H1 (cell line): ENCODE measurements at regions not wholly inside any gene's neighbourhood (a gene's known extent, or its start where the extent isn't known, plus 50 kb on each side); places are given as distances from the start of the nearest gene placed in this dataset.

Experiments
- CTCF ChIA-PET: fragments of 300-600 bp; sonication (Branson Sonifier 250); formaldehyde crosslinking; loops from one replicate; lab custom pipeline; 2021; ENCODE audit not compliant: partially characterized antibody; lab: Charles Lee
- POLR2A ChIA-PET: fragments of 300-600 bp; sonication (Branson Sonifier 250); formaldehyde crosslinking; loops from one replicate; lab custom pipeline; 2021; ENCODE audit warnings: inconsistent platforms; ENCODE audit not compliant: partially characterized antibody; lab: Charles Lee
- DNase-seq, 2 experiments: peaks; one replicate each; pipeline versions ENCODE4 v3.0.0 to v3.0.0-alpha.2; 2010 to 2022; ENCODE audit warnings: low spot score in 2 of 2, low read depth in 1 of 2, mixed read lengths in 1 of 2
- FAIRE-seq: peaks from 2 replicates; lab custom pipeline; 2011; peaks lifted over from hg19 to GRCh38; lab: Jason Lieb, UNC
- H2AFZ ChIP-seq: 2 replicates; pipeline ENCODE4 v1.8.1; 2012; ENCODE audit warnings: low read length, inconsistent platforms
- H2AK5ac ChIP-seq: 2 replicates; pipeline ENCODE4 v1.6.1; 2013; ENCODE audit warnings: low read depth, low read length
- H2BK120ac ChIP-seq: replicated peaks from 2 replicates; pipeline ENCODE3; 2013; ENCODE audit warnings: low read depth, low read length, inconsistent platforms
- H2BK12ac ChIP-seq: 2 replicates; pipeline ENCODE4 v1.6.1; 2013; ENCODE audit warnings: low read depth, low read length
- H2BK15ac ChIP-seq: 2 replicates; pipeline ENCODE4 v1.6.1; 2013; ENCODE audit warnings: low read length
- H2BK20ac ChIP-seq: 2 replicates; pipeline ENCODE4 v1.6.1; 2013; ENCODE audit warnings: low read length
- H2BK5ac ChIP-seq: 2 replicates; pipeline ENCODE4 v1.6.1; 2013; ENCODE audit warnings: low read depth, low read length
- H3K14ac ChIP-seq: 2 replicates; pipeline ENCODE4 v1.6.1; 2013; ENCODE audit warnings: inconsistent platforms; ENCODE audit not compliant: insufficient read length
- H3K18ac ChIP-seq: 2 replicates; pipeline ENCODE4 v1.6.1; 2013; ENCODE audit warnings: low read length; ENCODE audit errors: extremely low read depth
- H3K23ac ChIP-seq: 2 replicates; pipeline ENCODE4 v1.6.1; 2013; ENCODE audit warnings: inconsistent platforms; ENCODE audit not compliant: insufficient read length
- H3K23me2 ChIP-seq: 2 replicates; pipeline ENCODE4 v1.6.1; 2013; ENCODE audit warnings: low read depth, low read length
- H3K27ac ChIP-seq: 2 replicates; pipeline ENCODE4 v1.6.1; 2011; ENCODE audit warnings: low read depth, low read length, inconsistent platforms
- H3K27me3 ChIP-seq, 4 experiments: replicated peaks in 1 of 4; 1 replicate in 1 of 4; 2 replicates in 3 of 4; pipeline versions ENCODE4 v1.6.1 to v1.8.1; 2011 to 2013; ENCODE audit warnings: low read length in 3 of 4, mild to moderate bottlenecking in 3 of 4, inconsistent platforms in 2 of 4, mixed read lengths in 2 of 4, moderate library complexity in 1 of 4; ENCODE audit not compliant: control insufficient read depth in 3 of 4, insufficient read depth in 3 of 4; ENCODE audit errors: extremely low read depth in 1 of 4
- H3K36me3 ChIP-seq, 4 experiments: 2 replicates each; pipeline versions ENCODE4 v1.6.1 to v1.8.1; 2011 to 2013; ENCODE audit warnings: mild to moderate bottlenecking in 4 of 4, low read length in 3 of 4, moderate library complexity in 2 of 4, control low read depth in 1 of 4, inconsistent platforms in 1 of 4; ENCODE audit not compliant: insufficient read depth in 4 of 4, control insufficient read depth in 2 of 4
- H3K4ac ChIP-seq: replicated peaks from 2 replicates; pipeline ENCODE3; 2013; ENCODE audit warnings: low read length, low read depth, mixed read lengths, inconsistent platforms; ENCODE audit not compliant: insufficient read length
- H3K4me1 ChIP-seq, 4 experiments: replicated peaks in 1 of 4; 1 replicate in 1 of 4; 2 replicates in 3 of 4; pipeline versions ENCODE4 v1.6.1 to v1.8.1; 2011 to 2013; ENCODE audit warnings: low read length in 3 of 4, inconsistent platforms in 2 of 4, mixed read lengths in 1 of 4; ENCODE audit not compliant: insufficient read depth in 4 of 4, control insufficient read depth in 3 of 4
- H3K4me2 ChIP-seq, 2 experiments: 2 replicates each; pipeline versions ENCODE4 v1.6.1 to v1.8.1; 2011 to 2013; ENCODE audit warnings: low read depth in 2 of 2, low read length in 2 of 2, control low read depth in 1 of 2, inconsistent platforms in 1 of 2, mild to moderate bottlenecking in 1 of 2; ENCODE audit not compliant: insufficient read depth in 1 of 2
- H3K4me3 ChIP-seq, 4 experiments: fragments of 200-600, 300-600 bp in 1 of 4; sonication (generic), shearing (Covaris generic), sonication (Bioruptor Twin) in 1 of 4; 2 replicates each; pipeline versions ENCODE4 v1.5.1 to v1.8.1; 2011 to 2016; ENCODE audit warnings: low read length in 4 of 4, low read depth in 3 of 4, control low read depth in 2 of 4, inconsistent platforms in 2 of 4, mild to moderate bottlenecking in 2 of 4, mixed read lengths in 1 of 4, moderate library complexity in 1 of 4; ENCODE audit not compliant: insufficient read depth in 2 of 4; ENCODE audit errors: extremely low read depth in 1 of 4
- H3K56ac ChIP-seq: replicated peaks from 2 replicates; pipeline ENCODE3; 2013; ENCODE audit warnings: low read depth, mild to moderate bottlenecking, mixed read lengths, low read length, inconsistent platforms; ENCODE audit not compliant: insufficient read length
- H3K79me1 ChIP-seq: 2 replicates; pipeline ENCODE4 v1.6.1; 2013; ENCODE audit warnings: low read depth, low read length, control low read depth
- H3K79me2 ChIP-seq, 2 experiments: 2 replicates each; pipeline versions ENCODE4 v1.6.1 to v1.8.1; 2012 to 2013; ENCODE audit warnings: low read length in 2 of 2, mild to moderate bottlenecking in 2 of 2, inconsistent platforms in 1 of 2; ENCODE audit not compliant: insufficient read depth in 2 of 2, control insufficient read depth in 1 of 2
- H3K9ac ChIP-seq, 4 experiments: replicated peaks in 1 of 4; 1 replicate in 1 of 4; 2 replicates in 3 of 4; pipeline versions ENCODE4 v1.6.1 to v1.8.1; 2011 to 2013; ENCODE audit warnings: low read depth in 3 of 4, low read length in 3 of 4, control low read depth in 2 of 4, mild to moderate bottlenecking in 2 of 4, moderate library complexity in 2 of 4, inconsistent platforms in 1 of 4; ENCODE audit errors: extremely low read depth in 1 of 4
- H3K9me3 ChIP-seq, 2 experiments: 2 replicates each; pipeline versions ENCODE4 v1.6.1 to v1.8.1; 2012 to 2013; ENCODE audit warnings: mild to moderate bottlenecking in 2 of 2, moderate library complexity in 2 of 2, control low read depth in 1 of 2, inconsistent platforms in 1 of 2, low read depth in 1 of 2, low read length in 1 of 2, mixed read lengths in 1 of 2; ENCODE audit not compliant: insufficient read depth in 2 of 2
- H4K20me1 ChIP-seq, 2 experiments: replicated peaks in 1 of 2; 2 replicates each; pipeline versions ENCODE3 to v1.8.1; 2011 to 2013; ENCODE audit warnings: inconsistent platforms in 2 of 2, low read length in 2 of 2, mild to moderate bottlenecking in 1 of 2; ENCODE audit not compliant: insufficient read depth in 2 of 2, control insufficient read depth in 1 of 2
- H4K5ac ChIP-seq: 2 replicates; pipeline ENCODE4 v1.6.1; 2013; ENCODE audit warnings: low read length, low read depth, mixed read lengths, inconsistent platforms; ENCODE audit not compliant: insufficient read length
- H4K8ac ChIP-seq: 2 replicates; pipeline ENCODE4 v1.8.0; 2013; ENCODE audit warnings: mild to moderate bottlenecking, moderate library complexity, low read length, inconsistent platforms; ENCODE audit not compliant: insufficient read depth; ENCODE audit errors: extremely low read depth
- H4K91ac ChIP-seq: replicated peaks from 2 replicates; pipeline ENCODE3; 2013; ENCODE audit warnings: low read length, mixed read lengths, inconsistent platforms; ENCODE audit not compliant: insufficient read length
- GABPA ChIP-seq: IDR thresholded peaks from 2 replicates; pipeline ENCODE4 v1.6.1; 2011; ENCODE audit warnings: mild to moderate bottlenecking, low read length, moderate library complexity, borderline replicate concordance; ENCODE audit not compliant: insufficient read depth
- RFX5 ChIP-seq: IDR thresholded peaks from 2 replicates; pipeline ENCODE4 v1.6.1; 2011; ENCODE audit warnings: low read depth, low read length, improper control_type of control experiment, borderline replicate concordance
- SIRT6 ChIP-seq: IDR thresholded peaks from one replicate; pipeline ENCODE4 v1.7.1; 2012; ENCODE audit warnings: low read length, inconsistent platforms
- SUZ12 ChIP-seq: fragments of 200-600 bp; sonication (generic); IDR thresholded peaks from 2 replicates; pipeline ENCODE4 v1.6.1; 2012; ENCODE audit warnings: mild to moderate bottlenecking, inconsistent platforms, low read length, moderate library complexity, mixed read lengths
- WGBS, 2 experiments: shearing (Covaris generic) in 1 of 2; methylation state at CpG; one replicate each; pipeline versions ENCODE4 v1.1.6 to v1.1.7; 2013 to 2015; ENCODE audit warnings: low lambda C conversion rate in 2 of 2, mixed read lengths in 2 of 2, inconsistent platforms in 1 of 2, low coverage in 1 of 2, missing lambda C conversion rate in 1 of 2; ENCODE audit not compliant: insufficient replicate concordance in 2 of 2, insufficient coverage in 1 of 2, insufficient read length in 1 of 2; ENCODE audit errors: extremely low coverage in 1 of 2, missing lambda C conversion rate in 1 of 2; 5-methylcytosine and 5-hydroxymethylcytosine counted together
- TF ChIP-seq, protein P1 (sequence below): IDR thresholded peaks from 2 replicates; pipeline ENCODE4 v1.6.1; 2012; ENCODE audit warnings: low read length, inconsistent platforms

DNA sequence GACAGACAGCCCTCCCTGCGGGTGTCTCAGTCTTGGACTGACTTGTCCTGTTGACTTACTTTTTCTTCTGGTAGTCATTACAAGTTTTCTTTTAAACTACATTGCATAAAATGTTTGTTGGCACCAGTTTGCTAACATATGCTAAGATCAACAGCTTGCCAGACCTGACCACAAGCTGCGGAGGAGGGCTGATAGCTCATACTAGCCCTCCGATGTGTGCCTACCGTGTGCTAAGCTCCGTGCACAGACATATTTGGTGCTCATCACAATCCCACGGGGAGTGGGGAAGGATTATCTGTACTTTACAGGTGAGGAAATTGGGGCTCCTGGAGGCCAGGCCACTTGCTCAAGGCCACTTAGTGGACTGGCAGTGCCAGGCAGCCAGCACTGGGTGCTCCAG is 72.8 kb upstream of the YPEL5 start:
- no peaks in the 10 kb centered on the region for H4K20me1 ChIP-seq
- no peak overlapping the region for H3K14ac ChIP-seq
- H3K4me3 ChIP-seq, result no peak overlapping the region
- no peaks in the 10 kb centered on the region for H3K36me3 ChIP-seq
- FAIRE-seq (no peak), DNase-seq (peak in 1 of 2 experiments; percentile 4)
- 80% methylated on average over 6 of the region's 6 CpGs; no CpG with 5 or more reads in 1 of the 2 experiments for WGBS, 2 experiments
- no peak overlapping the region for H3K9ac ChIP-seq
- no peak overlapping the region for H2BK20ac ChIP-seq
- no peak overlapping the region for H2BK12ac ChIP-seq
- no peak overlapping the region for H2BK120ac ChIP-seq
- H4K5ac ChIP-seq, result no peak overlapping the region
- no peak overlapping the region for H3K4me2 ChIP-seq
- H3K9me3 ChIP-seq, result no peaks in the 10 kb centered on the region
- H3K4me1 ChIP-seq, result peaks cover 0 to 3% (median 0%) of the 10 kb centered on the region in 4 experiments; a peak in 1 of 7 replicates
- H2AK5ac ChIP-seq, result no peak overlapping the region
- H3K4ac ChIP-seq, result no peak overlapping the region
- H3K23me2 ChIP-seq, result no peaks in the 10 kb centered on the region
- H2BK15ac ChIP-seq, result no peak overlapping the region
- H3K56ac ChIP-seq, result no peak overlapping the region
- no peak overlapping the region for H3K23ac ChIP-seq
- H3K27me3 ChIP-seq, result no peaks in the 10 kb centered on the region
- no peak overlapping the region for H2BK5ac ChIP-seq
- H3K27ac ChIP-seq, result no peak overlapping the region
- H4K8ac ChIP-seq, result no peak overlapping the region
- TF ChIP-seq SIRT6 (no peak), SUZ12 (no peak), GABPA (no peak), RFX5 (no peak)
- TF ChIP-seq, protein P1, sequence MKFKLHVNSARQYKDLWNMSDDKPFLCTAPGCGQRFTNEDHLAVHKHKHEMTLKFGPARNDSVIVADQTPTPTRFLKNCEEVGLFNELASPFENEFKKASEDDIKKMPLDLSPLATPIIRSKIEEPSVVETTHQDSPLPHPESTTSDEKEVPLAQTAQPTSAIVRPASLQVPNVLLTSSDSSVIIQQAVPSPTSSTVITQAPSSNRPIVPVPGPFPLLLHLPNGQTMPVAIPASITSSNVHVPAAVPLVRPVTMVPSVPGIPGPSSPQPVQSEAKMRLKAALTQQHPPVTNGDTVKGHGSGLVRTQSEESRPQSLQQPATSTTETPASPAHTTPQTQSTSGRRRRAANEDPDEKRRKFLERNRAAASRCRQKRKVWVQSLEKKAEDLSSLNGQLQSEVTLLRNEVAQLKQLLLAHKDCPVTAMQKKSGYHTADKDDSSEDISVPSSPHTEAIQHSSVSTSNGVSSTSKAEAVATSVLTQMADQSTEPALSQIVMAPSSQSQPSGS, result no peak
- no peaks in the 10 kb centered on the region for H3K79me1 ChIP-seq
- H2AFZ ChIP-seq, result no peak overlapping the region
- no peaks in the 10 kb centered on the region for H3K79me2 ChIP-seq
- ChIA-PET CTCF (interaction anchor here (0.9 to 5.1 kb wide), 6 partner anchors 16 to 860 kb away, joined by 3 to 50 read pairs (median 11); partner anchors contain the start of gene ALK), POLR2A (no interaction called here)
- no peak overlapping the region for H4K91ac ChIP-seq
- H3K18ac ChIP-seq, result no peak overlapping the region
